NT2/D1 (cell line): ENCODE measurements at regions not wholly inside any gene's neighbourhood (a gene's known extent, or its start where the extent isn't known, plus 50 kb on each side); places are given as distances from the start of the nearest gene placed in this dataset.

Experiments used
- SUZ12 ChIP-seq: IDR thresholded peaks from 2 replicates; pipeline ENCODE4 v1.6.1; 2011; ENCODE audit not compliant: insufficient read length, insufficient read depth; ENCODE audit errors: extremely low read depth
- YY1 ChIP-seq: IDR thresholded peaks from 2 replicates; pipeline ENCODE4 v1.6.1; 2011; ENCODE audit not compliant: insufficient read length, insufficient read depth
- ZNF274 ChIP-seq: IDR thresholded peaks from 2 replicates; pipeline ENCODE4 v1.6.1; 2011; ENCODE audit warnings: mild to moderate bottlenecking, low read depth, low read length

- TF ChIP-seq YY1 = no peak
- no peak for TF ChIP-seq ZNF274
- no peak for TF ChIP-seq SUZ12
Measured at GRCh38 chr9:79028101-79028500, 543.7 kb upstream of the TLE4 start.
